Right lobe of liver (tissue), 4 donors: ENCODE measurements at regions not wholly inside any gene's neighbourhood (a gene's known extent, or its start where the extent isn't known, plus 50 kb on each side); places are given as distances from the start of the nearest gene placed in this dataset.

Experiments used
- CTCF ChIP-seq, 4 donors: fragments of 200-600 bp in 3 of 4; fragments of 450-650 bp in 1 of 4; IDR thresholded peaks; one replicate each; pipeline versions ENCODE4 v1.5.1 to v1.8.0; 2016 to 2022; ENCODE audit warnings: antibody characterized with exemption in 4 of 4, mild to moderate bottlenecking in 2 of 4
- POLR2A ChIP-seq: fragments of 450-650 bp; IDR thresholded peaks from one replicate; pipeline ENCODE4 v1.6.1; 2017; ENCODE audit warnings: antibody characterized with exemption, mild to moderate bottlenecking
- donor health status: DM: no; HTN: no; CAD: no.
- donor health status: DM: no; HTN: no; CAD: no.
- donor health status: DM: no; HTN: yes; CAD: no.

GRCh38 chr16:85252014-85252413 lies 139.7 kb upstream of the CIBAR2 start:
- TF ChIP-seq CTCF (IDR thresholded peaks at IDR 0.05) (no peak), POLR2A (no peak)
